CD8-positive, alpha-beta memory T cell (primary cell): ENCODE measurements at regions not wholly inside any gene's neighbourhood (a gene's known extent, or its start where the extent isn't known, plus 50 kb on each side); places are given as distances from the start of the nearest gene placed in this dataset.

Experiments
- CTCF ChIA-PET: fragments of 350-600 bp; sonication (Branson Sonifier 250); formaldehyde crosslinking; loops from one replicate; lab custom pipeline; 2021; ENCODE audit warnings: antibody characterized with exemption; lab: Charles Lee
- POLR2A ChIA-PET: fragments of 350-600 bp; sonication (Branson Sonifier 250); formaldehyde crosslinking; loops from one replicate; lab custom pipeline; 2021; ENCODE audit warnings: antibody characterized with exemption; lab: Charles Lee
- DNase-seq, 5 donors: peaks; one replicate each; pipeline versions ENCODE4 v3.0.0 to v3.0.0-alpha.2; 2020 to 2022; ENCODE audit warnings: mixed read lengths in 1 of 5
- H3K27ac ChIP-seq: one replicate; pipeline ENCODE4 v1.7.0; 2013; ENCODE audit warnings: low read depth, mild to moderate bottlenecking, low read length, moderate library complexity
- H3K27me3 ChIP-seq: 2 replicates; pipeline ENCODE4 v1.7.0; 2013; ENCODE audit warnings: low read length, mild to moderate bottlenecking; ENCODE audit not compliant: insufficient read depth, poor library complexity, severe bottlenecking
- H3K36me3 ChIP-seq: 2 replicates; pipeline ENCODE4 v1.7.0; 2013; ENCODE audit warnings: mild to moderate bottlenecking, low read length, moderate library complexity; ENCODE audit not compliant: insufficient read depth
- H3K4me1 ChIP-seq: 2 replicates; pipeline ENCODE4 v1.7.0; 2013; ENCODE audit warnings: mild to moderate bottlenecking, low read length, moderate library complexity; ENCODE audit not compliant: insufficient read depth
- H3K4me3 ChIP-seq: 2 replicates; pipeline ENCODE4 v1.7.0; 2013; ENCODE audit warnings: mild to moderate bottlenecking, low read length
- H3K9me3 ChIP-seq: 2 replicates; pipeline ENCODE4 v1.7.0; 2013; ENCODE audit warnings: mild to moderate bottlenecking, low read length
- H3K27ac Mint-ChIP-seq, 8 donors: one replicate each; pipeline ENCODE4 v1.8.0; 2020 to 2021; ENCODE audit warnings: mixed read lengths in 8 of 8, mild to moderate bottlenecking in 6 of 8, inconsistent platforms in 3 of 8, moderate library complexity in 3 of 8
- H3K27me3 Mint-ChIP-seq, 2 donors: one replicate each; pipeline ENCODE4 v1.8.0; 2020 to 2021; ENCODE audit warnings: mixed read lengths in 2 of 2, mild to moderate bottlenecking in 1 of 2, moderate library complexity in 1 of 2
- H3K36me3 Mint-ChIP-seq, 3 donors: one replicate each; pipeline ENCODE4 v1.8.0; 2020 to 2021; ENCODE audit warnings: mixed read lengths in 3 of 3, inconsistent platforms in 1 of 3, mild to moderate bottlenecking in 1 of 3
- H3K4me1 Mint-ChIP-seq, 3 donors: one replicate each; pipeline ENCODE4 v1.8.0; 2020 to 2021; ENCODE audit warnings: mixed read lengths in 3 of 3, inconsistent platforms in 1 of 3, mild to moderate bottlenecking in 1 of 3
- H3K4me3 Mint-ChIP-seq, 7 donors: one replicate each; pipeline ENCODE4 v1.8.0; 2020 to 2021; ENCODE audit warnings: mixed read lengths in 7 of 7, mild to moderate bottlenecking in 6 of 7, moderate library complexity in 4 of 7, inconsistent platforms in 2 of 7
- H3K9me3 Mint-ChIP-seq, 5 donors: one replicate each; pipeline ENCODE4 v1.8.0; 2020 to 2022; ENCODE audit warnings: mixed read lengths in 5 of 5, mild to moderate bottlenecking in 3 of 5, moderate library complexity in 2 of 5, inconsistent platforms in 1 of 5

GRCh38 chr10:61068471-61068870 lies 124.5 kb upstream of the RHOBTB1 start:
- Mint-ChIP-seq H3K9me3 (peaks cover 0 to 2% (median 0%) of the 10 kb centered on the region in 5 donors), H3K27ac (no peak overlapping the region), H3K36me3 (no peaks in the 10 kb centered on the region), H3K27me3 (peaks cover 0 to 5% of the 10 kb centered on the region in 2 donors), H3K4me3 (no peak overlapping the region), H3K4me1 (peaks cover 0 to 2% (median 0%) of the 10 kb centered on the region in 3 donors)
- POLR2A ChIA-PET, result no interaction called here
- DNase-seq, result no peak
- no peaks in the 10 kb centered on the region for H3K9me3 ChIP-seq
- no peaks in the 10 kb centered on the region for H3K36me3 ChIP-seq
- no peak overlapping the region for H3K27ac ChIP-seq
- no peak overlapping the region for H3K4me3 ChIP-seq
- no peaks in the 10 kb centered on the region for H3K27me3 ChIP-seq
- CTCF ChIA-PET, result no interaction called here
- H3K4me1 ChIP-seq, result no peaks in the 10 kb centered on the region

GRCh38 chr10:61067671-61068336 lies 123.8 kb upstream of the RHOBTB1 start:
- H3K4me1 ChIP-seq, result no peaks in the 10 kb centered on the region
- peaks cover 0 to 2% (median 0%) of the 10 kb centered on the region in 3 donors for H3K4me1 Mint-ChIP-seq
- H3K27me3 ChIP-seq, result no peaks in the 10 kb centered on the region
- peaks cover 0 to 1% (median 0%) of the 10 kb centered on the region in 5 donors for H3K9me3 Mint-ChIP-seq
- H3K36me3 ChIP-seq, result no peaks in the 10 kb centered on the region
- no peaks in the 10 kb centered on the region for H3K36me3 Mint-ChIP-seq
- no peak overlapping the region for H3K4me3 ChIP-seq
- H3K27ac Mint-ChIP-seq, result no peak overlapping the region
- H3K4me3 Mint-ChIP-seq, result no peak overlapping the region
- H3K27me3 Mint-ChIP-seq, result peaks cover 0 to 5% of the 10 kb centered on the region in 2 donors
- DNase-seq, result no peak
- POLR2A ChIA-PET, result no interaction called here
- no peak overlapping the region for H3K27ac ChIP-seq
- no peaks in the 10 kb centered on the region for H3K9me3 ChIP-seq
- CTCF ChIA-PET, result no interaction called here

DNA sequence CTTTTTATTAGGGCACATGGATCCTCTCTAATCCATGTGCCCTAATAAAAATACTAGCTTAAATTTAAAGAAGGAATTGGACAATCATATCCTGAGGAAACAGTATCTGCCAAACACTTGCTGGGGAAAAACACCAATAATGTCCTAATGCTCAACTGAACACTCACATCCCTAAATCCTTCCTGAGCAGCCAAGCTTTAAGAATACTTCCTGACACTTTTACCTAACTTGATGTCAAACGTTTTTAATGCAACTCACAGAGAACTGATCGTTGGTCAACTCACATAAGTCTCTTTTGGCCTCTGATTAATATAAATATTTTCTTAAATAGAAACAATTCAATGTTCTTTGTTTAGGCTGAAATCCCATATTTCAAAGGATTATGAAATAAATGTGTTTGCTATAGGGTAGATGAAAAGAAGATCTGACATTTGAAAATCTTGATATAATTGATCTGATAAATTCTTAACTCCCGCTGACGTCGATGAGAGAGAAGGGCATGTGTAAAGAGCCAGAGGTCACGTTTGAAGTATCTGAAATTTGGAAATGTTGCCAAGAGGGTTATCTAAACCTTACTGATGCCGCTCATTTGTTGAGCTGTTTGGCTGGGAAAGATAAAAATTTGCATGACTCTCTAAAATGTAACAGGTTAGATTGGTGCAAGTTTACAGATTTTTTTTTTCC lies 122.8 kb upstream of the RHOBTB1 start:
- Histone ChIP-seq H3K27me3 (no peaks in the 10 kb centered on the region), H3K4me3 (no peak overlapping the region), H3K9me3 (no peaks in the 10 kb centered on the region), H3K36me3 (no peaks in the 10 kb centered on the region), H3K27ac (no peak overlapping the region), H3K4me1 (no peaks in the 10 kb centered on the region)
- ChIA-PET CTCF (no interaction called here), POLR2A (no interaction called here)
- Mint-ChIP-seq H3K36me3 (no peaks in the 10 kb centered on the region), H3K9me3 (no peaks in the 10 kb centered on the region), H3K4me3 (no peak overlapping the region), H3K27me3 (peaks cover 0 to 2% of the 10 kb centered on the region in 2 donors), H3K27ac (no peak overlapping the region), H3K4me1 (peaks cover 0 to 2% (median 0%) of the 10 kb centered on the region in 3 donors)
- no peak for DNase-seq

- Histone ChIP-seq H3K27ac (no peak overlapping the region), H3K36me3 (no peaks in the 10 kb centered on the region), H3K4me3 (no peak overlapping the region), H3K9me3 (no peaks in the 10 kb centered on the region), H3K4me1 (no peaks in the 10 kb centered on the region), H3K27me3 (no peaks in the 10 kb centered on the region)
- Mint-ChIP-seq H3K27ac (no peak overlapping the region), H3K27me3 (no peaks in the 10 kb centered on the region), H3K4me3 (no peak overlapping the region), H3K36me3 (no peaks in the 10 kb centered on the region), H3K4me1 (no peaks in the 10 kb centered on the region), H3K9me3 (no peaks in the 10 kb centered on the region)
- no peak for DNase-seq
- ChIA-PET CTCF (no interaction called here), POLR2A (no interaction called here)
Measured at GRCh38 chr10:61065051-61065450, 121.1 kb upstream of the RHOBTB1 start.

DNA sequence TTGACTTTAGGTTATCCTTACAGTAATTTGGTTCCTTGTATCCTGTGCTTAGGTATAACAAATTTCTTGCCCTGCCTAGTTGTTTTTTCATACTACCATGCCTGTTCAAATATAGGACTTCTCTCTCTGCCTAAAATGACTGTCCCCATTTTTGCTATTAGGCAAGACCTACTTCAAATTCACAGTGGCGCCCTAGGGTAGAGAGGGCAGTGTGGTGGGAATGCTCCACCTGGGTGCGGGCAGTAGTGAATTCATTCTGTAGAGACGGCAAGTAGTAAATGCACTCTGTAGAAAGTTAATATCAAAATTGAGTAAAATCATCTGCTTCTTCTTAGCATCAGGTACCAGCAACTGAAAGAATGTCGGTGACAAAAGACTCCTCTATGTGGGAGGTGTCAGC lies 120.4 kb upstream of the RHOBTB1 start:
- no peak overlapping the region for H3K27ac Mint-ChIP-seq
- ChIA-PET POLR2A (no interaction called here), CTCF (no interaction called here)
- no peak for DNase-seq
- H3K4me1 Mint-ChIP-seq, result no peaks in the 10 kb centered on the region
- H3K4me1 ChIP-seq, result no peaks in the 10 kb centered on the region
- H3K4me3 Mint-ChIP-seq, result no peak overlapping the region
- no peaks in the 10 kb centered on the region for H3K36me3 Mint-ChIP-seq
- H3K4me3 ChIP-seq, result no peak overlapping the region
- H3K27ac ChIP-seq, result no peak overlapping the region
- H3K27me3 ChIP-seq, result no peaks in the 10 kb centered on the region
- H3K27me3 Mint-ChIP-seq, result no peaks in the 10 kb centered on the region
- H3K9me3 ChIP-seq, result no peaks in the 10 kb centered on the region
- no peaks in the 10 kb centered on the region for H3K9me3 Mint-ChIP-seq
- no peaks in the 10 kb centered on the region for H3K36me3 ChIP-seq

DNA sequence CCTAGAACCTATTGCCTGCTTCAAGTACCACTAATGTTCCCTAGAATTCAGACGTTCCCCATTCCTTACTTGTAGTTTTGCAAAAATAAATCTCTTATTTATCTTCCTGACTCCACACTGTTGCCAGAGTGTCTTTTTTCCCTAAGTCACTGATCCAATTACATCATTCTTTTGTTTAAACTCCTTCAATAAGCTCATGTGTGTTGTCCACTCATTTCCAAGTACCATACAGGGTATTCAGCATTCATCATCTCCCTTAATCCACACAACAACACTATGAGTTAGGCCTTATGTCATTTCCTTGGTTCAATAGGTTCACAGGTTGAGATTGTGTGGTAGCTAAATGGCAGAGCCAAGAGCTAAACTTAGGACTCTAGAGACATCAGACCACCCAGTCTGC lies 119.9 kb upstream of the RHOBTB1 start:
- no peak for DNase-seq
- Mint-ChIP-seq H3K27ac (no peak overlapping the region), H3K27me3 (no peaks in the 10 kb centered on the region), H3K4me1 (no peaks in the 10 kb centered on the region), H3K9me3 (no peaks in the 10 kb centered on the region), H3K36me3 (no peaks in the 10 kb centered on the region), H3K4me3 (no peak overlapping the region)
- Histone ChIP-seq H3K4me3 (no peak overlapping the region), H3K9me3 (no peaks in the 10 kb centered on the region), H3K27ac (no peak overlapping the region), H3K4me1 (no peaks in the 10 kb centered on the region), H3K36me3 (no peaks in the 10 kb centered on the region), H3K27me3 (no peaks in the 10 kb centered on the region)
- ChIA-PET CTCF (no interaction called here), POLR2A (no interaction called here)

- POLR2A ChIA-PET, result no interaction called here
- Mint-ChIP-seq H3K4me3 (no peak overlapping the region), H3K27me3 (no peaks in the 10 kb centered on the region)
Measured at GRCh38 chr10:61063034-61063433, 119.0 kb upstream of the RHOBTB1 start.

GRCh38 chr10:61061923-61062504 lies 118.0 kb upstream of the RHOBTB1 start:
- Histone ChIP-seq H3K9me3 (no peaks in the 10 kb centered on the region), H3K27me3 (no peaks in the 10 kb centered on the region), H3K4me1 (no peaks in the 10 kb centered on the region), H3K36me3 (no peaks in the 10 kb centered on the region), H3K4me3 (no peak overlapping the region), H3K27ac (no peak overlapping the region)
- no peaks in the 10 kb centered on the region for H3K36me3 Mint-ChIP-seq
- H3K27me3 Mint-ChIP-seq, result no peaks in the 10 kb centered on the region
- no peak overlapping the region for H3K27ac Mint-ChIP-seq
- POLR2A ChIA-PET, result no interaction called here
- no peak overlapping the region for H3K4me3 Mint-ChIP-seq
- H3K4me1 Mint-ChIP-seq, result no peaks in the 10 kb centered on the region
- peaks cover 0 to 2% (median 0%) of the 10 kb centered on the region in 5 donors for H3K9me3 Mint-ChIP-seq
- CTCF ChIA-PET, result no interaction called here
- no peak for DNase-seq

More at GRCh38 chr10:61063034-61063433, 119.0 kb upstream of the RHOBTB1 start:
- DNase-seq, result no peak
- no peak overlapping the region for H3K27ac ChIP-seq
- CTCF ChIA-PET, result no interaction called here
- H3K27me3 ChIP-seq, result no peaks in the 10 kb centered on the region
- no peaks in the 10 kb centered on the region for H3K36me3 ChIP-seq
- H3K9me3 Mint-ChIP-seq, result peaks cover 0 to under 1% (median 0%) of the 10 kb centered on the region in 5 donors
- H3K4me1 Mint-ChIP-seq, result no peaks in the 10 kb centered on the region
- H3K9me3 ChIP-seq, result no peaks in the 10 kb centered on the region
- H3K4me1 ChIP-seq, result no peaks in the 10 kb centered on the region
- no peak overlapping the region for H3K4me3 ChIP-seq
- H3K27ac Mint-ChIP-seq, result no peak overlapping the region
- H3K36me3 Mint-ChIP-seq, result no peaks in the 10 kb centered on the region
